Heart left ventricle (tissue), 13 donors: ENCODE measurements at regions not wholly inside any gene's neighbourhood (a gene's known extent, or its start where the extent isn't known, plus 50 kb on each side); places are given as distances from the start of the nearest gene placed in this dataset.

ENCODE experiments used
- POLR2A ChIP-seq, 2 donors: fragments of 450-650 bp; IDR thresholded peaks; one replicate each; pipeline ENCODE4 v1.6.1; 2017; ENCODE audit warnings: antibody characterized with exemption in 2 of 2, mild to moderate bottlenecking in 2 of 2, moderate library complexity in 2 of 2
- TF ChIP-seq, protein P1 (sequence below), 12 donors: fragments of 200-600 bp; sonication (generic) in 4 of 12; IDR thresholded peaks; one replicate each; pipeline versions ENCODE4 v1.5.0 to v1.8.0; 2018 to 2022; ENCODE audit warnings: antibody characterized with exemption in 12 of 12, mild to moderate bottlenecking in 5 of 12
- donor health status: ischemic (EF 13 %, LVEDD 7.1; RV severe dilation, severe dysfunction).
- donor health status: DM: no; HTN: yes; CAD: no.
- donor health status: DM: no; HTN: no; CAD: no.
- donor health status: ischemic (EF 25% LVEDD 6.9; RV normal size, moderate dysfunction).
- donor health status: ischemic (EF 25% LVEDD 5.7; RV mildly dilated, moderate dysfunction).
- donor health status: ischemic (EF 35%, LVEDD 5.7; RV mildly dilated, moderate dysfunction).
- donor health status: nonischemic (EF 11% LVEDD 7.7; RV severe dilation, severe dysfunction).
- donor health status: DM: yes; HTN: yes; CAD: no.
- donor health status: PGD.
- donor health status: ischemic (EF 29% LVEDD 5.4; RV normal size, mild dysfunction).
- donor health status: nonischemic (EF 23%, LVEDD 6.1; RV moderate dilation, normal function).

DNA sequence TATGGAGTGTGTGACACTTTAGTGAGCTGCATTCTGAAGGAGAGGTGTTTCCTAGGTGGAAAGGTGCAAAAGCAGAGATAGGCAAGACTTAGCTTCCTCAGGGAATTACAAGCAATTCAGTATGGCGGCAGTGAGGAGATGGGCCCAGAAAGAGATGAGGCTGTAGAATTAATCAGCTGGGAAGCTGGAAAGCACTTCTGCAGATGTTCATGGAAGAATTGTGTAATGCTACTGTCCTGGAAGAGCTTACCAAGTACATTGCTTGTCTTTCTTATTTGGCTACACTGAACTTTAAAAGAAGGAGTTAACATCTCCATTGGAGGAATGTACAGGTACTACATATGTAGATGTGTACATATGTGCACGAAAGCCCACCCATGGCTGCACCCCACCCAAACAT, 103.7 kb upstream of the DPT start:
- TF ChIP-seq, protein P1, sequence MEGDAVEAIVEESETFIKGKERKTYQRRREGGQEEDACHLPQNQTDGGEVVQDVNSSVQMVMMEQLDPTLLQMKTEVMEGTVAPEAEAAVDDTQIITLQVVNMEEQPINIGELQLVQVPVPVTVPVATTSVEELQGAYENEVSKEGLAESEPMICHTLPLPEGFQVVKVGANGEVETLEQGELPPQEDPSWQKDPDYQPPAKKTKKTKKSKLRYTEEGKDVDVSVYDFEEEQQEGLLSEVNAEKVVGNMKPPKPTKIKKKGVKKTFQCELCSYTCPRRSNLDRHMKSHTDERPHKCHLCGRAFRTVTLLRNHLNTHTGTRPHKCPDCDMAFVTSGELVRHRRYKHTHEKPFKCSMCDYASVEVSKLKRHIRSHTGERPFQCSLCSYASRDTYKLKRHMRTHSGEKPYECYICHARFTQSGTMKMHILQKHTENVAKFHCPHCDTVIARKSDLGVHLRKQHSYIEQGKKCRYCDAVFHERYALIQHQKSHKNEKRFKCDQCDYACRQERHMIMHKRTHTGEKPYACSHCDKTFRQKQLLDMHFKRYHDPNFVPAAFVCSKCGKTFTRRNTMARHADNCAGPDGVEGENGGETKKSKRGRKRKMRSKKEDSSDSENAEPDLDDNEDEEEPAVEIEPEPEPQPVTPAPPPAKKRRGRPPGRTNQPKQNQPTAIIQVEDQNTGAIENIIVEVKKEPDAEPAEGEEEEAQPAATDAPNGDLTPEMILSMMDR (IDR thresholded peaks at IDR 0.05) = no peak
- no peak for TF ChIP-seq POLR2A (IDR thresholded peaks at IDR 0.05)
